ENCODE measurements at regions not wholly inside any gene's neighbourhood (a gene's known extent, or its start where the extent isn't known, plus 50 kb on each side); places are given as distances from the start of the nearest gene placed in this dataset.

DNA sequence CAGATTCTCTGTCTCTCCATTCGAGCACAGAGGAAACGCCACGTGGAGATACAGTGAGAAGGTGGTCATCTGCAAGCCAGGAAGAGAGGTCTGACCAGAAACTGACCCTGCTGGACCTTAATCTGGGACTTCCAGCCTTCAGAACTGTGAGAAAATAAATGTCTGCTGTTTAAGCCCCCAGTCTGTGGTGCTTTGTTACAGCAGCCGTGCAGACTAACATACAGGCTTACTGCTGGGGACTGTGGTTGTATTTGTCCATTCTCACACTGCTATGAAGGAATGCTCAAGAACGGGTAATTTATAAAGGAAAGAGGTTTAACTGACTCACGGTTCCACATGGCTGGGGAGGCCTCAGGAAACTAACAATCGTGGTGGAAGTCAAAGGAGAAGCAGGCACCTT lies 432.7 kb downstream of the IRS1 start:
- no peaks in the 10 kb centered on the region for H3K79me2 ChIP-seq (ENCODE audit: insufficient read depth, low read length)
- no peak overlapping the region for H3K4ac ChIP-seq (ENCODE audit: low read depth, low read length)
- Mint-ChIP-seq H3K36me3 (ENCODE audit: insufficient read depth in 1 of 3, low read depth in 3 of 3) (no peaks in the 10 kb centered on the region; a peak in 1 of 7 replicates), H3K27ac (no peak overlapping the region), H3K9me3 (peaks cover 0 to 3% of the 10 kb centered on the region in 2 experiments; a peak in 2 of 5 replicates), H3K27me3 (ENCODE audit: low read depth) (no peaks in the 10 kb centered on the region), H3K4me1 (no peaks in the 10 kb centered on the region; a peak in 1 of 4 replicates), H3K4me3 (no peak overlapping the region)
- no peak overlapping the region for H3K9ac ChIP-seq (ENCODE audit: extremely low read depth, insufficient read length, low read length)
- no CpG with 5 or more reads among the region's 7 CpGs for WGBS (ENCODE audit: extremely low coverage, insufficient read length, low lambda C conversion rate)
- H3K79me1 ChIP-seq (ENCODE audit: insufficient read depth, low read depth, low read length, poor library complexity, severe bottlenecking): no peaks in the 10 kb centered on the region
- H4K91ac ChIP-seq (ENCODE audit: insufficient read length, low read depth, low read length): no peak overlapping the region
- no peak overlapping the region for H2BK5ac ChIP-seq (ENCODE audit: insufficient read length, low read length)
- TF ChIP-seq, protein P1, sequence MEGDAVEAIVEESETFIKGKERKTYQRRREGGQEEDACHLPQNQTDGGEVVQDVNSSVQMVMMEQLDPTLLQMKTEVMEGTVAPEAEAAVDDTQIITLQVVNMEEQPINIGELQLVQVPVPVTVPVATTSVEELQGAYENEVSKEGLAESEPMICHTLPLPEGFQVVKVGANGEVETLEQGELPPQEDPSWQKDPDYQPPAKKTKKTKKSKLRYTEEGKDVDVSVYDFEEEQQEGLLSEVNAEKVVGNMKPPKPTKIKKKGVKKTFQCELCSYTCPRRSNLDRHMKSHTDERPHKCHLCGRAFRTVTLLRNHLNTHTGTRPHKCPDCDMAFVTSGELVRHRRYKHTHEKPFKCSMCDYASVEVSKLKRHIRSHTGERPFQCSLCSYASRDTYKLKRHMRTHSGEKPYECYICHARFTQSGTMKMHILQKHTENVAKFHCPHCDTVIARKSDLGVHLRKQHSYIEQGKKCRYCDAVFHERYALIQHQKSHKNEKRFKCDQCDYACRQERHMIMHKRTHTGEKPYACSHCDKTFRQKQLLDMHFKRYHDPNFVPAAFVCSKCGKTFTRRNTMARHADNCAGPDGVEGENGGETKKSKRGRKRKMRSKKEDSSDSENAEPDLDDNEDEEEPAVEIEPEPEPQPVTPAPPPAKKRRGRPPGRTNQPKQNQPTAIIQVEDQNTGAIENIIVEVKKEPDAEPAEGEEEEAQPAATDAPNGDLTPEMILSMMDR (conservative IDR thresholded peaks at IDR 0.05): no peak
- no peak overlapping the region for H2AFZ ChIP-seq (ENCODE audit: low read length)
- H2AK5ac ChIP-seq (ENCODE audit: insufficient read length, low read length): no peak overlapping the region
- H3K4me1 ChIP-seq (ENCODE audit: insufficient read depth, low read length): no peaks in the 10 kb centered on the region
- H2BK12ac ChIP-seq (ENCODE audit: insufficient read length, low read depth, low read length): no peak overlapping the region
- H3K23me2 ChIP-seq (ENCODE audit: insufficient read length, low read depth, low read length, poor library complexity, severe bottlenecking): no peaks in the 10 kb centered on the region
- no peak overlapping the region for H3T11ph ChIP-seq (ENCODE audit: low read length)
- H3K14ac ChIP-seq (ENCODE audit: insufficient read depth, low read length): no peak overlapping the region
- no peak overlapping the region for H4K8ac ChIP-seq (replicated peaks; ENCODE audit: insufficient read length, low read depth, low read length)
- no peak for DNase-seq
- no peaks in the 10 kb centered on the region for H3K9me3 ChIP-seq (ENCODE audit: control insufficient read depth, low read depth, low read length)
- no peak overlapping the region for H2BK120ac ChIP-seq (ENCODE audit: low read depth, low read length, poor library complexity, severe bottlenecking)
- H2BK20ac ChIP-seq (ENCODE audit: low read depth, low read length, poor library complexity, severe bottlenecking): no peak overlapping the region
- H3K18ac ChIP-seq (ENCODE audit: insufficient read length, low read depth, low read length): no peak overlapping the region
- no peak overlapping the region for H3K27ac ChIP-seq (ENCODE audit: insufficient read length, low read depth, low read length)
- no peak overlapping the region for H2BK15ac ChIP-seq (ENCODE audit: low read depth, low read length)
- no peak overlapping the region for H3K4me2 ChIP-seq (ENCODE audit: insufficient read depth, insufficient read length, low read length)
- H3K27me3 ChIP-seq (ENCODE audit: insufficient read depth, low read length): no peaks in the 10 kb centered on the region
- H3K56ac ChIP-seq (ENCODE audit: insufficient read length, low read depth, low read length): no peak overlapping the region
- H3K23ac ChIP-seq (ENCODE audit: insufficient read length, low read depth, low read length): no peak overlapping the region
- H4K20me1 ChIP-seq (ENCODE audit: control insufficient read depth, insufficient read depth, insufficient read length): no peaks in the 10 kb centered on the region
- H4K5ac ChIP-seq (ENCODE audit: insufficient read length, low read depth, low read length): no peak overlapping the region

Measured in H9 (cell line).